SK-N-SH (cell line): ENCODE measurements at regions not wholly inside any gene's neighbourhood (a gene's known extent, or its start where the extent isn't known, plus 50 kb on each side); places are given as distances from the start of the nearest gene placed in this dataset.

Source experiments
- CHD2 ChIP-seq: fragments of 150-350 bp; IDR thresholded peaks from 2 replicates; pipeline ENCODE4 v1.6.1; 2018; ENCODE audit warnings: low read length; ENCODE audit not compliant: partially characterized antibody
- CTCF ChIP-seq: fragments of 200-600 bp; sonication (generic); IDR thresholded peaks from 2 replicates; pipeline ENCODE4 v1.6.1; 2017; ENCODE audit warnings: antibody characterized with exemption, mild to moderate bottlenecking, moderate library complexity
- ELF1 ChIP-seq: IDR thresholded peaks from 2 replicates; pipeline ENCODE4 v1.4.0; 2012
- EP300 ChIP-seq, 2 experiments: IDR thresholded peaks; 2 replicates each; pipeline versions ENCODE4 v1.4.0 to v1.6.1; 2012; ENCODE audit warnings: borderline replicate concordance in 1 of 2, low read depth in 1 of 2, low read length in 1 of 2
- FOSL2 ChIP-seq: IDR thresholded peaks from 2 replicates; pipeline ENCODE4 v1.4.0; 2012; ENCODE audit warnings: low read depth, mild to moderate bottlenecking, moderate library complexity, borderline replicate concordance
- JUND ChIP-seq: IDR thresholded peaks from 2 replicates; pipeline ENCODE4 v1.4.0; 2012
- RFX5 ChIP-seq: IDR thresholded peaks from 2 replicates; pipeline ENCODE4 v1.6.1; 2012; ENCODE audit warnings: mild to moderate bottlenecking, improper control_type of control experiment, low read length
- TAF1 ChIP-seq: IDR thresholded peaks from 2 replicates; pipeline ENCODE4 v1.6.1; 2012; ENCODE audit warnings: low read depth, mild to moderate bottlenecking, low read length, moderate library complexity, borderline replicate concordance
- TEAD4 ChIP-seq: IDR thresholded peaks from 2 replicates; pipeline ENCODE4 v1.4.0; 2012; ENCODE audit warnings: mild to moderate bottlenecking, borderline replicate concordance; ENCODE audit not compliant: insufficient read depth
- YY1 ChIP-seq: IDR thresholded peaks from 2 replicates; pipeline ENCODE4 v1.4.0; 2012; ENCODE audit warnings: low read depth, mild to moderate bottlenecking
- ZBTB33 ChIP-seq: IDR thresholded peaks from 2 replicates; pipeline ENCODE4 v1.4.0; 2012; ENCODE audit warnings: low read depth, borderline replicate concordance

GRCh38 chr10:4576206-4576605, 249.8 kb upstream of the AKR1E2 start:
- TF ChIP-seq CTCF (no peak), ZBTB33 (no peak), JUND (no peak), EP300 (IDR thresholded peaks at IDR 0.05; ENCODE audit: borderline replicate concordance in 1 of 2, low read depth in 1 of 2, low read length in 1 of 2) (no peak), TAF1 (no peak), ELF1 (no peak), CHD2 (no peak), TEAD4 (no peak), RFX5 (no peak), YY1 (no peak), FOSL2 (no peak)
